ENCODE measurements at regions not wholly inside any gene's neighbourhood (a gene's known extent, or its start where the extent isn't known, plus 50 kb on each side); places are given as distances from the start of the nearest gene placed in this dataset.

DNA sequence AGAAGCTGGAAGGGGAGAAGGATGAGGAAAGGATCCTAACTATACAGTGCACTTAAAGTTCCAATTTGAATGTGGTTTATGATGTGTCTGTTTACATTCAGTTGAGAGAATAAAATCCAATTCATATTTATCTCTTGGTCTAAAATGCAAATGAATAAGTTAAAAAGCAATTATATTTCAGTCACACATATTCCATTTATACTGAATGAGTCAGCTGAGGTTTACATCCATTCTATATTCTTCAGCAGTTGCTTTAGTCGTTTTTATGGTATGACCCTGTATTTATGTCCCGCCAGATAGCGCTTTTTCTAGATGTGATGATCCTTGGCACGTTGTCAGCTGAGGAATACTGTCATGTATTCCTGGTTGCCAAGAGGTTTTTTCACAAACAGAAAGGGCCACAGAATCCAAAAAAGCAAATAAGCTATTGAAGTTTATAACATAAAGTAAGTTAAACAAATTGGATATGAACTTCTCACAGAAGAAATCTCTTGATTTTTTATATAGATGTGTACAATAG, 866.2 kb downstream of the NCAM2 start:
- TF ChIP-seq MYC (IDR thresholded peaks at IDR 0.05; ENCODE audit: insufficient read depth, insufficient read length, insufficient replicate concordance, low read length, severe bottlenecking) (no peak), CHD4 (IDR thresholded peaks at IDR 0.05) (no peak)
- TF ChIP-seq, protein P1, sequence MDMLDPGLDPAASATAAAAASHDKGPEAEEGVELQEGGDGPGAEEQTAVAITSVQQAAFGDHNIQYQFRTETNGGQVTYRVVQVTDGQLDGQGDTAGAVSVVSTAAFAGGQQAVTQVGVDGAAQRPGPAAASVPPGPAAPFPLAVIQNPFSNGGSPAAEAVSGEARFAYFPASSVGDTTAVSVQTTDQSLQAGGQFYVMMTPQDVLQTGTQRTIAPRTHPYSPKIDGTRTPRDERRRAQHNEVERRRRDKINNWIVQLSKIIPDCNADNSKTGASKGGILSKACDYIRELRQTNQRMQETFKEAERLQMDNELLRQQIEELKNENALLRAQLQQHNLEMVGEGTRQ (IDR thresholded peaks at IDR 0.05; ENCODE audit: borderline replicate concordance, low read depth, low read length): no peak
- TF ChIP-seq, protein P2, sequence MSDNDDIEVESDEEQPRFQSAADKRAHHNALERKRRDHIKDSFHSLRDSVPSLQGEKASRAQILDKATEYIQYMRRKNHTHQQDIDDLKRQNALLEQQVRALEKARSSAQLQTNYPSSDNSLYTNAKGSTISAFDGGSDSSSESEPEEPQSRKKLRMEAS (IDR thresholded peaks at IDR 0.05; ENCODE audit: low read depth, low read length): no peak
- TF ChIP-seq, protein P3, sequence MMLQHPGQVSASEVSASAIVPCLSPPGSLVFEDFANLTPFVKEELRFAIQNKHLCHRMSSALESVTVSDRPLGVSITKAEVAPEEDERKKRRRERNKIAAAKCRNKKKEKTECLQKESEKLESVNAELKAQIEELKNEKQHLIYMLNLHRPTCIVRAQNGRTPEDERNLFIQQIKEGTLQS (IDR thresholded peaks at IDR 0.05; ENCODE audit: borderline replicate concordance, extremely low read depth, low read depth, low read length): no peak
